Ovary (tissue), 7 donors: ENCODE measurements at regions not wholly inside any gene's neighbourhood (a gene's known extent, or its start where the extent isn't known, plus 50 kb on each side); places are given as distances from the start of the nearest gene placed in this dataset.

ENCODE experiments used
- DNase-seq, 5 donors: peaks; one replicate each; pipeline ENCODE4 v3.0.0-alpha.2; 2019 to 2020
- H3K27ac ChIP-seq, 2 donors: fragments of 200-600 bp; one replicate each; pipeline versions ENCODE4 v1.5.1 to v1.8.0; 2019 to 2022
- H3K27me3 ChIP-seq: fragments of 200-600 bp; one replicate; pipeline ENCODE4 v1.8.0; 2022
- H3K36me3 ChIP-seq: fragments of 200-600 bp; sonication (generic); one replicate; pipeline ENCODE4 v1.5.1; 2019
- H3K4me1 ChIP-seq: one replicate; pipeline ENCODE4 v1.8.1; 2013; ENCODE audit warnings: mild to moderate bottlenecking, moderate library complexity; ENCODE audit not compliant: insufficient read depth
- H3K4me3 ChIP-seq: fragments of 200-600 bp; sonication (generic); one replicate; pipeline ENCODE4 v1.5.1; 2017
- H3K9me3 ChIP-seq, 2 donors: fragments of 200-600 bp in 1 of 2; sonication (generic) in 1 of 2; one replicate each; pipeline versions ENCODE4 v1.5.1 to v1.8.1; 2013 to 2019; ENCODE audit warnings: mild to moderate bottlenecking in 1 of 2, moderate library complexity in 1 of 2
- EP300 ChIP-seq: sonication (generic); formaldehyde crosslinking; IDR thresholded peaks from one replicate; pipeline ENCODE4 v1.6.1; 2017; ENCODE audit warnings: antibody characterized with exemption
- POLR2A ChIP-seq: fragments of 450-650 bp; IDR thresholded peaks from one replicate; pipeline ENCODE4 v1.6.1; 2017; ENCODE audit warnings: antibody characterized with exemption, mild to moderate bottlenecking, moderate library complexity
- WGBS, 3 donors: extraction: QIAGEN DNeasy Blood & Tissue Kit in 1 of 3; methylation state at CpG; one replicate each; pipeline versions ENCODE4 v1.1.5 to v1.1.7; 2013 to 2017; 5-methylcytosine and 5-hydroxymethylcytosine counted together
- intact Hi-C, 4 donors: fragments of 100-400 bp; cut with DNase I; formaldehyde crosslinking; loops; one replicate each; pipeline versions ENCODE4 v1.11.0 to v1.15.1; 2022 to 2023
- TF ChIP-seq, protein P1 (sequence below), 3 donors: fragments of 450-650 bp in 2 of 3; fragments of 200-600 bp in 1 of 3; IDR thresholded peaks; one replicate each; pipeline versions ENCODE4 v1.5.1 to v1.8.0; 2016 to 2022; ENCODE audit warnings: antibody characterized with exemption in 3 of 3, mild to moderate bottlenecking in 1 of 3
- donor health status: DM: no; HTN: no; CAD: no; lungs with moderate emphysema.
- donor health status: DM: no; HTN: no; CAD: no.
- donor health status: Bipolar disorder and iron deficiency.
- donor health status: DM: no; HTN: no; CAD: no.
- donor health status: DM: yes; HTN: yes; CAD: no.

DNA sequence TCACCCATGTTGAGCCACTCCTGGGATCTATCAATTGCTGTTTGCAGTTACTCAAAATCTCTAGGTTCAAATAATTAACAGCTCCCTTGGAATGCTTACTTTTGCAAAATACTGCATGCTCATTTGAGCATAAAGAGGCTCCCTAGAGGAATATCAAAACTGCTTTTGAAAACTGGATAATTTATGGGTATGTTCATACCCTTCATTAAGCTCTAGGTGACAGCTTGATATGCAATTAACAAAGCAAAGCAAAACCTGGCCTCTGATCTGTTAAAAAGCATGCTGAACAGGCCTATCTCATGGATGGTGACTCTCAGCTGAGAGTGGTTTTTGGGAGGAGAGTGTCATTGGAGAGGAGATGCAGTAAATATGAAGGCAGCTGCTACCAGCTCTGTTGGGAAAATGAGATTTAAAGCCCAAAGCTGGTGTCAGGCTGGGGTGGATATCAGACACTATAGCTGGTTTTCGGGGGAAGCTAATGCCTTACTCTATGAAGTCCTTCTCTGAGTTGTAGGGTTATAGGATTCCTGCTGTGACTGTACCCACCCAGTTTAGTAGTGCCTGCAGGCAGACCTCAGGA lies 110.9 kb downstream of the RASSF10 start:
- H3K27me3 ChIP-seq = no peaks in the 10 kb centered on the region
- no peak for DNase-seq
- 22 to 35% (median 29%) methylated on average over 1 of the region's 1 CpG for WGBS, 3 donors
- H3K4me1 ChIP-seq = no peaks in the 10 kb centered on the region
- TF ChIP-seq POLR2A = no peak
- TF ChIP-seq, protein P1, sequence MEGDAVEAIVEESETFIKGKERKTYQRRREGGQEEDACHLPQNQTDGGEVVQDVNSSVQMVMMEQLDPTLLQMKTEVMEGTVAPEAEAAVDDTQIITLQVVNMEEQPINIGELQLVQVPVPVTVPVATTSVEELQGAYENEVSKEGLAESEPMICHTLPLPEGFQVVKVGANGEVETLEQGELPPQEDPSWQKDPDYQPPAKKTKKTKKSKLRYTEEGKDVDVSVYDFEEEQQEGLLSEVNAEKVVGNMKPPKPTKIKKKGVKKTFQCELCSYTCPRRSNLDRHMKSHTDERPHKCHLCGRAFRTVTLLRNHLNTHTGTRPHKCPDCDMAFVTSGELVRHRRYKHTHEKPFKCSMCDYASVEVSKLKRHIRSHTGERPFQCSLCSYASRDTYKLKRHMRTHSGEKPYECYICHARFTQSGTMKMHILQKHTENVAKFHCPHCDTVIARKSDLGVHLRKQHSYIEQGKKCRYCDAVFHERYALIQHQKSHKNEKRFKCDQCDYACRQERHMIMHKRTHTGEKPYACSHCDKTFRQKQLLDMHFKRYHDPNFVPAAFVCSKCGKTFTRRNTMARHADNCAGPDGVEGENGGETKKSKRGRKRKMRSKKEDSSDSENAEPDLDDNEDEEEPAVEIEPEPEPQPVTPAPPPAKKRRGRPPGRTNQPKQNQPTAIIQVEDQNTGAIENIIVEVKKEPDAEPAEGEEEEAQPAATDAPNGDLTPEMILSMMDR (IDR thresholded peaks at IDR 0.05) = no peak
- no peak for TF ChIP-seq EP300
- H3K4me3 ChIP-seq = no peak overlapping the region
- no peaks in the 10 kb centered on the region for H3K9me3 ChIP-seq
- H3K27ac ChIP-seq = no peak overlapping the region
- intact Hi-C loops = no loop called here
- no peaks in the 10 kb centered on the region for H3K36me3 ChIP-seq

DNA sequence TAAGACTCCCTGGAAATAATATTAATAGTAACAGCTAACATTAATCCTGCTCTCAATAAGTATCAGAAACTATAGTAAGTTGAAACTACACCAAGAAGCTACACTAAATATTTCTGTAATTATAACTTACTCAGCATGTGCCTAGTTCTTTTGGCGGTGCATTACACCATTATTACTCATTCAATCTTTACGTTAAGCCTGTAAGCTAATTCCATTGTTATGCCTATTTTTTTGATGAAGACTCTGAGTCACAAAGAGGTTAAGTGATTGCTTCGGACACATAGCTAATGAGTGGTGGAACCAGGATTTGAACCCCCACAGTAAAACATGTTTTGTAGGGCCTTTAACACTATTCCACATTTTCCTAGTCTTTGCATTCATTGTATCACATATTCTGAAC lies 111.6 kb downstream of the RASSF10 start:
- intact Hi-C loops = no loop called here
- DNase-seq = no peak
- H3K27me3 ChIP-seq = no peaks in the 10 kb centered on the region

DNA sequence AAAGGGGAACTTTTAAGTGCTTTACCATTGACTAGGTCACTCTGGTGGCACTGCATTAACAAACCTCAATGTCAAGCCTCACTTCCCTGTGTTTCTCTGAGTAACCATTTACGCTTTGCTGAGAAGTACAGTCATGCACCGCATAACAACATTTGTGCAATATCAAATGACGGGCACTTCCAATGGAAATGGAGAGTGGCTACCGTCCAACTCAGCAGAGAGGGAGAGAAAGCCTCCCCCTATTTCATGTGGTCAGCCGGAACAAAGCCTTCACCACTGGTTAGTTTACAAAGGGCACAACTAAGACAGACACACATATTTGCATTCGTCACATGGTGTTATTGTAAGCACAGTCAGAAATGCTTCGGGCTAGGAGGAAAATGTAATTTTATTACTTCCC lies 117.3 kb downstream of the RASSF10 start:
- no peaks in the 10 kb centered on the region for H3K27me3 ChIP-seq
- H3K9me3 ChIP-seq = no peaks in the 10 kb centered on the region
- H3K36me3 ChIP-seq = no peaks in the 10 kb centered on the region
- TF ChIP-seq, protein P1 (IDR thresholded peaks at IDR 0.05) = no peak
- TF ChIP-seq POLR2A (no peak), EP300 (no peak)
- no peaks in the 10 kb centered on the region for H3K4me1 ChIP-seq
- H3K27ac ChIP-seq = no peak overlapping the region
- DNase-seq = no peak
- 61 to 75% (median 69%) methylated on average over 7 of the region's 7 CpGs for WGBS, 3 donors
- intact Hi-C loops = no loop called here
- H3K4me3 ChIP-seq = no peak overlapping the region

More for the DNA sequence above, 111.6 kb downstream of the RASSF10 start:
- Histone ChIP-seq H3K27ac (no peak overlapping the region), H3K36me3 (no peaks in the 10 kb centered on the region), H3K4me1 (no peaks in the 10 kb centered on the region), H3K4me3 (no peak overlapping the region), H3K9me3 (no peaks in the 10 kb centered on the region)
- TF ChIP-seq, protein P1 (IDR thresholded peaks at IDR 0.05) = no peak
- TF ChIP-seq EP300 (no peak), POLR2A (no peak)
- WGBS, 3 donors = 44 to 54% (median 46%) methylated on average over 3 of the region's 3 CpGs

DNA sequence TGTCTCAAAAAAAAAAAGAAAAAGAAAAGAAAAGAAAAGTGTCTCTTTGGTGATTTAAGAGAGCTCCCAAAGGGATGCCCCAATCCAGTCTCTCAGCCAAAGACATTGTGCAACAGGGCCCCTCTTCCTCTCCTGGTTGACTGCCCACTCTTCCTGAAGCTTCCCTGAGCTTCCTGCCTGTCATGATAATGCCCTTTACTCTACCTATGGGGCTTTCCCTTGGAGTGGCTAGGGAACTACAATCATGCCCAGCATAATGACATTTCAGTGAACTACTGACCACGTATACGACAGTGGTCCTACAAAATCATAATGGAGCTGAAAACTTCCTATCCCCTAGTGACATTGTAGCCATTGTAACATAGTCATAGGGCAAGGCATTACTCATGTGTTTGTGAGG lies 118.0 kb downstream of the RASSF10 start:
- intact Hi-C loops = no loop called here
- no peak overlapping the region for H3K27ac ChIP-seq
- TF ChIP-seq, protein P1 (IDR thresholded peaks at IDR 0.05) = no peak
- TF ChIP-seq POLR2A = no peak
- TF ChIP-seq EP300 = no peak
- no peak overlapping the region for H3K4me3 ChIP-seq
- WGBS, 3 donors = 88 to 91% (median 88%) methylated on average over 2 of the region's 2 CpGs
- H3K27me3 ChIP-seq = no peaks in the 10 kb centered on the region
- H3K36me3 ChIP-seq = no peaks in the 10 kb centered on the region
- H3K4me1 ChIP-seq = no peaks in the 10 kb centered on the region
- no peaks in the 10 kb centered on the region for H3K9me3 ChIP-seq
- no peak for DNase-seq
